ENCODE measurements at regions not wholly inside any gene's neighbourhood (a gene's known extent, or its start where the extent isn't known, plus 50 kb on each side); places are given as distances from the start of the nearest gene placed in this dataset.
"Not testable (repeated sequence)": the region's sequence is repeated elsewhere in the genome, so short reads cannot be mapped to it uniquely, and the experiment has no call there.

DNA sequence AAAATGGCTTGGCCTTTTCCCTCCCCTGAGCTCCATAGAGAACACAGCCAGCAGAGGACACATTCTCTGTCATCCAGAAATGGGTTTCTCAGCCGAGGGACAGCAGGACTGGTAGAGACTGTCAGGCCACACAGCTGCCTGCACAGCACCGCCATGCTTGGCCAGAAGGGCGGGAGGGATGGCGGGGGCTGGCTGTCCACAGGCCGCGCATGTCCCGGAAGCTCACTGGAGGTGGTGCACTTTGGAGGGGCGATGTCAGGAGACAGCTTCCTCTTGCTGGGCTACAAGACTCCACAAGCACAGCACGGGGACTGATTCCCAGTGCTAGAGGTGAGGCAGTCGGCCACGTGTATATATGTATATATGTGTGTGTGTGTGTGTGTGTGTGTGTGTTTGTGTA, 125.3 kb downstream of the GOLGA6L4 start:
- not testable (repeated sequence) for DNase-seq (ENCODE audit: low read depth in 2 of 2)

DNA sequence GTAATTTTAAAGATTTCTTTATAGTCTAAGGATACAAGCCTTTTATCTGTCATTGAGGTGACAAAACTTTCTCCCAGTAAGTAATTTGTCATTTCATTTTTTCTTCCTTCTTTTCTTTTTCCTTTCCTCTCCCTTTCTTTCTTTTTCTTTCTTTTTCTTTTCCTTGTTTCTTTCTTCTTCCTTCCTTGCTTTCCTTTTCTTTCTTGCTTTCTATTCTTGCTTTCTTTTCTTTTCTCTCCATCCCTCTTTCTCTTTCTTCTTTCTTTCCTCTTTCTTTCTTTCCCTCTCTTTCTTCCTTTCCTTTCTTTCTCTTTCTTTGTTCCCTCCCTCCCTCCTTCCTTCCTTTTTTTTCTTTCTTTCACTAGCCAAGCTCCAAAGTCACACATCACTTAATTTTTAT, 148.8 kb downstream of the GOLGA6L4 start:
- DNase-seq (ENCODE audit: low read depth in 2 of 2): not testable (repeated sequence)

DNA sequence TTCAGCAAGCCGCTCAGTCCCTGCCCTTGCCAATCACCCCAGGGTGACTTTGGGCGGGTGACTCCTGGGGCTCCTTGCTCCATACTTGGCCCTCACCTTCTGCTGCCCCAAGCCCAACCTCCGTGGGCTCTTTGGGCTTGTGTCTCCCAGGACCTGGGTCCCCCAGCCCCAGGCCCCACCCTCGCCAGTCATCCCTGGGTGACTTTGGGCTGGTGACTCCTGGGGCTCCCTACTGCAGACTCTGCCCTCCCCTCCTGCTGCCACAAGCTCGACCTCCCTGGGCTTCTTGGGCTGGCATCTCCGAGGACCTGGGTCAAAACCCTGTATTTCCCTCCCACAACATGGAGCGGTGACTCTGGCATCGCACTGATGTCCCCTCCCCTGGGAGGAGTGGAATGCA, 151.5 kb downstream of the GOLGA6L4 start:
- DNase-seq (ENCODE audit: low read depth in 2 of 2): no peak

DNA sequence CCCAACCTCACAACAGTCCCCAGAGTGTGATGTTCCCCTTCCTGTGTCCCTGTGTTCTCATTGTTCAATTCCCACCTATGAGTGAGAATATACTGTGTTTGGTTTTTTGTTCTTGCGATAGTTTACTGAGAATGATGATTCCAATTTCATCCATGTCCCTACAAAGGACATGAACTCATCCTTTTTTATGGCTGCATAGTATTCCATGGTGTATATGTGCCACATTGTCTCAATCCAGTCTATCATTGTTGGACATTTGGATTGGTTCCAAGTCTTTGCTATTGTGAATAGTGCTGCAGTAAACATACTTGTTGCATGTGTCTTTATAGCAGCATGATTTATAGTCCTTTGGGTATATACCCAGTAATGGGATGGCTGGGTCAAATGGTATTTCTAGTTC, 152.6 kb downstream of the GOLGA6L4 start:
- DNase-seq (ENCODE audit: low read depth in 2 of 2): not testable (repeated sequence)

DNA sequence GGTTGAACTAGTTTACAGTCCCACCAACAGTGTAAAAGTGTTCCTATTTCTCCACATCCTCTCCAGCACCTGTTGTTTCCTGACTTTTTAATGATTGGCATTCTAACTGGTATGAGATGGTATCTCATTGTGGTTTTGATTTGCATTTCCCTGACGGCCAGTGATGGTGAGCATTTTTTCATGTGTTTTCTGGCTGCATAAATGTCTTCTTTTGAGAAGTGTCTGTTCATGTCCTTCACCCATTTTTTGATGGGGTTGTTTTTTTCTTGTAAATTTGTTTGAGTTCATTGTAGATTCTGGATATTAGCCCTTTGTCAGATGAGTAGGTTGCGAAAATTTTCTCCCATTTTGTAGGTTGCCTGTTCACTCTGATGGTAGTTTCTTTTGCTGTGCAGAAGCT, 153.1 kb downstream of the GOLGA6L4 start:
- DNase-seq (ENCODE audit: low read depth in 2 of 2): not testable (repeated sequence)

DNA sequence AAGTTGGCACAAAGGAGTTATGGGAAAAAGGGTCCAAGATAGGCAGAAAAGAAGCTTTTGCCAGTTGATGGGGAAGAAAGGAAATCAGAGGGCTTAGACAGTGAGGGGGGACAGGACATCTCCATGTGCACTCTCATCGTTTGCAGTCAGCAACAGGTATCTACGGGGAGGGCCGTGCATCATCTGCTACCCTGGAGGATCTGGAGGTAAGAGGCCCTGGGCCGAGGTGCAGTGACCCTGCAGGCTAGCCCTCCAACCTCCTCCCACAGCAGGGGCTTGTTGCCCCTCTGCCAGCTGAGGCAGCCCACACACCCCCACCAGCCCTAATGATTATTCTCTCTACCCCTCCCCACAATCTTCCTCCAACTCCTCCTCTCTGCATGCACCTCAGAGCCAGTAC, 154.8 kb downstream of the GOLGA6L4 start:
- not testable (repeated sequence) for DNase-seq (ENCODE audit: low read depth in 2 of 2)

DNA sequence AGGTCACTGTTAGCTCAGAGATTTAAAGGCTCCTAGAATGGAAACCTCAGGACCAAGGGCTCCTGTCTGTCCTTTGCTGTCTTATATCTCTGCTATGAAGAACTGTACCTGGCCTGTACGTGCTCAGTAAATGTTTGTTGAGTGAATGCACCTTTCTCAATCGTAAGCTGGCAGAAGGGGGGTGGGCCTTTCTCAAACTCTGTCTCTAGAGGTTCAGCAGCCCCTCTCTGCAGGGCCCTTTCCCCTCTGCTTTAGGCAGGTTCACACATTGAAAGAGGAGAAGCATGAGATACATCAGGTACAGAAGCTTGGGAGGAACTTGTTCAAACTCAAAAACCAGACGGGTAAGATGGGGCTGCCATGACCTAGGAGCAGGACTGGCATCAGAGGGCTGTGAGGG, 155.6 kb downstream of the GOLGA6L4 start:
- no peak for DNase-seq (ENCODE audit: low read depth in 2 of 2)

DNA sequence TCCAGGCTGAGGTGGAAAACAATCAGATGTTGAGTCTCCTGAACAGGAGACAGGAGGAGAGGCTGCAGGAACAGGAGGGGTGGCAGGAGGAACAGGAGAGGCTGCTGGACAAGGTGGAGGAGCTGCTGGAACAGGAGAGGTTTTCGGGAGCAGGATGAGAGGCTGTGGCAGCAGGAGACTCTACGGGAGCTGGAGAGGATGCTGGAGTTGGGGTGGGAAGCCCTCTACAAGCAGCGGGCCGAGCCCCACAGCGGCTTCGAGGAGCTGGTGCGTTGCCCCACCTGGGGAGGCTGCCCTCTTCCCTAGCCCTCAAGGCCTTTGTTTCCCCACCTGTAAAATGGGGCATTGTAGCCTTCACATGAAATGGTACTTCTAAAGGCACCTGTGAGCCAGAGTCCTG, 156.4 kb downstream of the GOLGA6L4 start:
- DNase-seq (ENCODE audit: low read depth in 2 of 2): not testable (repeated sequence)

DNA sequence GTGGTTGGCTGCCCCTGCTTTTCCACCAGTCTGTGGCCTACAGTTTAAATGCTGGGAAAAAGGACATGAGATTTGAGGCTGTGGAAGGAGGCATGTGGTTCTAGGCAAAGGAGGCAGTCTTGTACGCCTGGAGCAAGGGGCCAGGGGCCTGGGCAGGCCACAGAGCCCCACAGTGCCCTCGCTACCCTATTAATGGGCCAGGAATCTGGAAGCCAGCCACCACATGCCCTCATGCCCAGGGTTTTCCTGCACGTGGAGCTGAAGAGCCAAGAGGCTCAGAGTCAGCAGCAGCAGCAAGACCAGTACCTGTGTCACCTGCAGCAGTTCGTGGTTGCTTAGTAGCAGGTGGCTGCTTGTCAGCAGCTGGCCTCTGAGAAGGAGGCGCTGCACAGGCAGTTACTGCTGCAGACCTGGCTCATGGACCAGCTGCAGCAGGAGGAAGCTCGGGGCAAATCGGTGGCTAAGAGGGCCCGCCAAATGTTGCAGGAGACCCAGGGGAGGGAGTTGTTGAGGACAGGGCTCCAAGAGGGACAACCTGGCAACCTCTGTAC, 157.9 kb downstream of the GOLGA6L4 start:
- DNase-seq (ENCODE audit: low read depth in 2 of 2): not testable (repeated sequence)

DNA sequence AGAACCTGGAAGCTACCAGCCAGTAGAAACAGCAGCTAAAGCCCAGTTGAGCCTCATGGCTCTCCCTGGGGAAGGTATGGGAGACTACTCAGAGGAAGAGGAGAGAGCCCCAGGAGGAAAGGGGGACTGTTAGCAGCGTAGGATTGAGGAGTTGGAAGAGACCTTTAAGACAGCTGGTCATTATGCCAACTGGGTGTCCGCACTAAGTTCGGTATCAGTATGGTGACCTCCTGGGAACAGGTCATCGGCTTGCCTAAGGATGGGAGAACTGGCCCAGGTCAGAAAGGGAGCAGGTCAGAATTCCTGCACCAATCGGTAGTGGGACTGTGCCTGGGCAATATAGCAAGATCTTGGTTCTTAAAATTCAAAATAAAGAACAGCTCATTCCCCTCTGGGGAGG, 158.4 kb downstream of the GOLGA6L4 start:
- DNase-seq (ENCODE audit: low read depth in 2 of 2): not testable (repeated sequence)

DNA sequence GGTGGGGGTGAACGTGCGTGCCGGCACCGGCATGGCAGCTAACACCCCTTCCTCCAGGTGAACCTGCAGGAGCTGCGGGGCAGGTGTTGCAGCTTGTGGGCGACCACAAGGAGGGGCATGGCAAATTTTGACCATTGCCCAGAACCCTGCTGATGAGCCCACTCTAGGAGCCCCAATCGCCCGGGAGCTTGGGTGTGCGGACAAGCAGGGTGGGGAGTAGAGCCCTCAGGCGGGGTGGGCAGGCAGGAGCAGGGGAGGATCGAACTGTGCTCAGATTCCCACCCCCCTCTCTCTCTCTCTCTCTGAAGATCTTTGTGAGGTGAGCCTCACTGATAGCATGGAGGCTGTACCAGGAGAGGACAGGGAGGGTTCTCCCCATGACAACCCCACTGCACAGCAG, 159.8 kb downstream of the GOLGA6L4 start:
- not testable (repeated sequence) for DNase-seq (ENCODE audit: low read depth in 2 of 2)

DNA sequence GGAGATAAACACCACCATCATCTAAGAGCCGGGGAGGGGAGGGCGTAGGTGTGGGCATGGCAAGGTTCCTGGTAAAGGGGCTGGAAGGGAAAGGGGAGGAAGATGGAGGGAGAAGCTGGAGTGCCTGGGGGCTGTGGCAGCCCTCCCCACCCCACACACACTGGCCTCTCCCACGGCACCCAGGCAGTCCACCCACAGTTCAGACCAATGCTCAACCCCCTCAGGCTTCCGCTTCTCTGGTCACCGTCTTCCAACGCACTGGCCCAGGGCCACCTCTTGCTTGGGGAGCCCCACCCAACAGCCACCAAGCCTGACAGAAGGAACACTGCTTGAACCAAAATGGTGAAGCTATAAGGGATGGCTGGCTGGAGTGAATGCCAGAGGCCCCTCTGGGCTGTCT, 160.3 kb downstream of the GOLGA6L4 start:
- not testable (repeated sequence) for DNase-seq (ENCODE audit: low read depth in 2 of 2)

DNA sequence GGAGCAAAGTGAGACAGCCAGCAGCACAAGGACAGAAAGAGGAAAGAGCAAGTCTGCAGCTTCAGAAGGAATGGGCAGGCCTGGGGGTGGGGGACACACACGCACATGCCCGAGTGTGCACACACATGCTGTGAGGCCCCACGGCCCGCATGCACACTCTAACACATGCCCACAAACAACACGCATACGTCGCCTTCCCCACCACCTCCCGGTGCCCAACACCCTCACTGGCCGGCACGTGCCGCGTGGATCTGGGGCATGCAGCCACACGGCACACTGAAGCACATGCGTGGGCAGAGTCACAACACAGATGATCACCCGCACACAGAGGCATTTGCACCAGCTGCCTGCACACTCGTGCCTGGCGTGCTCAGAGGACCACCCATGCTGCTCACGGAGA, 161.5 kb downstream of the GOLGA6L4 start:
- DNase-seq (ENCODE audit: low read depth in 2 of 2): not testable (repeated sequence)

DNA sequence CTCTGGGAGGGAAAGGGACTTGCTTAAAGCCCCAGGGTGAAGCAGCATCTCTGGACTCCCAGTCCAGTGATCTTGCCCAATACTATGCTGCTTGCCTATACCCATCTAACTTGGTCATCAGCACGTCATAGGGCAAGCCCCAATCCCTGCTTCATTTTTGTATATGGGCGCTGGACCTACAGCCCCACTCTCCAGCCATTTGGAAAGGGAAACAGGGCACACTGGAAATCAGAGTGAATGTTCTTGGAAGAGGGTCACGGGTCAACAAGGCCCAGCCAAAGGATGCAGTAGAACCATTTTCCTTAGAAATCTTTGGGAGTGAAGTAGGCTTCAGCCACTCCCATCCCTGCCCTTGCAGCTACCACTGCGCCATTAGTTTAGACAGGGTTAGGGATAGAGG, 162.5 kb downstream of the GOLGA6L4 start:
- DNase-seq (ENCODE audit: low read depth in 2 of 2): not testable (repeated sequence)

DNA sequence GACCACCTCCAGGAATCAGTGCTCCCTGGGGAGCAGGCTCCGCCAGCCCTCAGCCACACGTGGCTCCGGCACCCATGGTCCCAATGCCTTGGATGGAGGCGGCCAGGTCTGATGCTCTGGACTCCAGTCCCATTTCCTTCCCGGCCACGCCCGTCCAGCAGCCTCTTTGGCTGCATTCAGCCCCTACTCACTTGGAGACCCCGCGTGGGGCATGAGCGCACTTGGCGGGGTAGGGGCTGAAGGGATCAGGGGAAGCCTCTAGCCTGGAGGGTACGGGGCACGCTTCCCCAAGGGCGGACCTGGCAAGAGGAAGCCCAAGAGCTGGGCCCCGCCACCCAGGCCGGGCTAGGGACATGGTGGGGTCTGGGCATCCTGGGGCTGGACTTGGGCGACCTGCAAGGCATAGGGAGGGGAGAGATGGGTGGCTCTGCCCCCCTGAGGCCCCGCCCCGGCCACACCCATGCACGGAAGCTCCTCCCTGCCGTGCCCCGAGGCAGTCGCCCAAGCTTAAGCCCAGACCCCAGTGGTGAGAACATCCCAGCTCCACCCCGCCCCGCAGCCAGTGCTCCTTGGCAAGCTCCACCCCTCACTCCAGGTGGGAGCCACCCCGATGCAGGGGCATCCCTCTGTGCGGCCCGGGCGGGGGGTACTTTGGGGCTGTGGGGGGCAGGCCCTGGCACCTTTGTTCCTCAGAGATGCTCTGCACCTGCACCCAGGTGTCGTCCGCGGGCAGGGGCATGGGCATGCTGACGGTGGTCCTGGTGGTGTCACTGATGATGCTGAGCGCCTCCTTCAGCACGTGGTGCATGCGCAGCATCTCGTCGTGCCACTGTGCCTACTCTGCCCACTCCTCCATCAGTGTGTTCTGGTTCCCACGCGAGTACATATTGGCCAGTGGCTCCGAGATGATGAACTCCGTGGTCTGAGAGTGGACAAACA, 163.5 kb downstream of the GOLGA6L4 start:
- DNase-seq (ENCODE audit: low read depth in 2 of 2): no peak

DNA sequence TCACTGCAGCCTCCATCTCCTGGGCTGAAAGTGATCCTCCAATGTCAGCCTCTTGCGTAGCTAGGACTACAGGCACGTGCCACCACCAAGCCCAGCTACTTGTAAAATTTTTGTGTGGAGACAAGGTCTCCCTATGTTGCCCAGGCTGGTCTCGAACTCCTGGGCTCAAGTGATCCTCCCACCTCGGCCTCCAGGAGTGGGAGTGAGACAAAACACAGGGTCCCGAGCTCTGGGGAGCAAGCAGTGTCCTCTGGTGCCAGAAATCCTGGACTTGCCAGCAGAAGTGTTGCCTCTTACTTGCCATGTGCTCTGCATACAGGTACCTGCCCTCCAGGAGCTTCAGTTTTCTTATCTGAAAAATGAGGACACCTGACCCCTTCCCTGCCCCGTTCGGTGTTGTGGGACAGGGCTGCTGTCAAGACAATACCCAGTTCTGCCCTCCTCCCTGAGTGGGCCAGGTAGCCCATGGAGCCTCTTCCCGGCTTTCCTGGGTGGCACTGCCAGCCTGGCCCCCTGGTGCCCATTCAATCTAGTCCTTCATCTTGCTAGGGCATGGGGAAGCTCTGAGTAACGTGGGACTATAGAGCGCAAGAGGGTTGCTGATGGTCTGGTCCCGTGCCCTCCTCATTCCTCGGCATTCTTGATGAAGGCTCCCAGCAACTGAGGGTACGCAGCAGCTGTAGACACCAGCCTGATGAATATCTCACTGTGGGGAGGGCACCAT, 164.6 kb downstream of the GOLGA6L4 start:
- DNase-seq (ENCODE audit: low read depth in 2 of 2): no peak

DNA sequence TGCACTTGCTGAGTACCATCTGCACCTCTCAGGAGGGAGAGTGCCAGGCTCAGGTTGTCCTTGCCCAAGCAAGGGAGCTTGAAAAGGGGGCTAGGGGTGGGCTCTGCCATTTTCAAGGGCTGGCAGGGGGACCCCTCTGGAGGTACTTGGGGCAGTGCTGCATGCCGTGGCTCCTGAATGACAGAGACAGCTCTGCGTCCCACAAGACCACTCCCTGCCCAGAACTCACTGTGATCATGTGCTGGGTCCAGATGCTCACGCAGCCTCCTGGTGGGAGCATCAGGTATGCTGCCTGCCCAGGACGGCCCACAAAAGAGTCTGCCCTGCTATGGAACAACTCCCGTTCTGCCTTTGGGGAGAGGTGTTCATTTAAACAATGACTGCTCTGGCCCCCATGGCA, 165.2 kb downstream of the GOLGA6L4 start:
- DNase-seq (ENCODE audit: low read depth in 2 of 2): no peak

DNA sequence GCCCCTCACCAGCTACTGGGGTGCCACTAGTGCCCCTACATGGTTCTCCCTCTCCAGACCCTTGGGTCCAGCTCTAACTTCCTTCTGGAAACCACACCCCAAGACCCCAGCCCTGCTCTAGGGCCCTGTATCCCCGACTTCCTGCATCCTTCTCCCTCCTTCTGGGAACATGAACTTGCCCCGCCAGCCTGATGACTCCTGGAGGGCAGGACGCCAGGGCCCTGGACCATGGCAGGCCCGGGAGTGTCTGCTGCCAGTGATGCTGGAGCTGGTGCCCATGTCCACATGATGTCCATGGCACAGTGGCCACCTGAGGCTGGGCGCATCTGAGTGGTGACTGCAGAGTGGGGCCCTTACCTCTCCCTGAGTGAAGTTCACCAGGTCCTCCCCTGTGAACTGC, 165.9 kb downstream of the GOLGA6L4 start:
- not testable (repeated sequence) for DNase-seq (ENCODE audit: low read depth in 2 of 2)

DNA sequence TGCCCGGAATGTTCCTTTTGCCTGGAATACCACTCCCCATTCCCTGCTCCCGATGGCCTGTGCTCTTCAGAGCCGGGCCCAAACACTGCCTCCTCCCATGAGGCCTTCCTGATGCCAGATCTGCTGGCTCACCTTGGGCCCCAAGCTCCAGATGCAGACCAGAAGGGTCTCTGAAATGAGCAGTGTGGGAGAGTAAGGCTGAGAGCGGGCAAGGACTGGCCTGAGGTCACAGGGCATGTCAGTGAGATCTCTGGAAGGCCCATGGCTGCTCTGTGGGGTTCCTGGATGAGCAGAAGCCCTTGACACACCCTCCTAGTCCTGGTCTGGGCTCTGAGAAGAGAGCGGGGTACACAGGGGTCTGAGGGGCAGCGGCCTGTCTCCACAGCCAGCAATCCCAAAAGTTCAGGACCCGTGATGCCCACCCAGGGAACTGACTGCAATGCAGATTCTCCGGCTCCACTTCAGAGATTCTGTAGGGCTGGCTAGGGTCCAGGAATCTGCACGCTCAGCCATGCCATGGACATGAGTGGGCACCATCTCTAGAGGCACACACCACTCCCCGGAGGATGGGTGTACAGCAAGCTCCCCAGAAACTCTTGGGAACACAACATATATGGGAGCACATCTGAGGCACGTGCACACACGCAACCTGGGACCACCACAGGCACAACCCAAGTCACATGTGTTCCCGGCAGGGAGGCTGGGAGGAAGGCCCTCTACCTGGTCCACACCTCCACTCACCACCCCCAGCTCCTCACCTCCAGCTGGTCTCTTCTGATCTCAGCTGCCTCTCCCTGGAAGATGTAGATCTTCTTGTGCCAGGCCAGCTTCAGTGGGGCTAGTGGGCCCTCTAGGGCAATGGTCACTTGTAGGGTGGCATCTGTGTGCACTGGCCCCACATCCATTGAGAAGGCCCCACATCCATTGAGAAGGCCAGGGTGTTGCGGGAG, 166.6 kb downstream of the GOLGA6L4 start:
- not testable (repeated sequence) for DNase-seq (ENCODE audit: low read depth in 2 of 2)

DNA sequence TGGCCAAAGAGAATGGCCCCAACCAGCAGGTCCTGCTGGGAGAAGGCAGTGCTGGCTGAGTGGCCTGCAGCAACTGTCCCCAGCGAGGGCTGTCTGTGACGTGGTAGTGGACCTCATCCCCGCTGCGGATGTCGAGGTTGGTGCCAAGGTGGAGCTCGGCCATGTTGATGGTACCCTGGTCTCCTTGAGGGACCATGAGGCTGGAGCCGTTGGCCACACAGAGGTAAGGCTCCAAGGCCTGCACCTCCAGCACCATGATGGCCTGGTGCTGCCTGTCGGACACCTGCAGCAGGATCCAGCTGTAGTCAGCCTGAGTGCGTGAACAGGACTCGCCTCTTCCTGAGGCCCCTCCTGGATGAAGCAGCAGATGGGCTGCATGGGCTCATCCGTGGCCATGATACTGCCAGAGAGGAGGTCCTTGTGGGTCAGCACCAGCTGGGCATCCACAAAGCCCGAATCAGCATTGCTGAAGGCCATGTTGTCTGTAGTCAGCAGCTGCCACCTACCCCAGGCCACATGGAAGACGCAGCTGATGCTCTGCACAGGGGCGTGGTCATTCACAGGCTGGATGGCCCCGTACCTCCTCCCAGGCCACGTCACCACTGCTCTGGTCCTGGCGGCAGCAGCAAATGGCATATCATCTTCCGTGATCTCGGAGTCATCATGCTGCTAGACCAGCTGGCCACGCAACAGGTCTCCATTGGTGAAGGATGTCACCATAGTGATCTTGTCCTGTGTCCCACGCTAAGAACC, 167.5 kb downstream of the GOLGA6L4 start:
- DNase-seq (ENCODE audit: low read depth in 2 of 2): no peak

DNA sequence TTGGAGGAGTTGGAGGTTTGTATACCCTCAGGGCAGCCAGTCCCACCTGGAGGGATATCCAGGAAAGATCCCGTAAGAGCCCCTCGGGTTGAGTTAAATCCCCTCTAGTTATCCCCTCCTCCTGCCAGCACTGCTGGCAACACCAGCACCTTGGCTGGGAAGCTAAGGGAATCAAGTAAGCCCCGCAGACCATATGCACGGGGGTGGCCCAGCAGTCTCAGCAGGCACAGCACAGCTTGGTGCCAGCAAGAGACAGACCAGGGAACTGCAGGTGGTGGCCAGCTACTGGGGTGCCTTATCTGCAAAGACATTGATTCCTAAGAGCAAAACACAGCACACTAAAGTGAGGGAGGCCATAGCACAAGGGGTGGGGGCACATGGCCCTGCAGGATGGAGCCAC, 173.8 kb downstream of the GOLGA6L4 start:
- not testable (repeated sequence) for DNase-seq (ENCODE audit: low read depth in 2 of 2)
